ENCODE measurements at regions not wholly inside any gene's neighbourhood (a gene's known extent, or its start where the extent isn't known, plus 50 kb on each side); places are given as distances from the start of the nearest gene placed in this dataset.
"Not testable (repeated sequence)": the region's sequence is repeated elsewhere in the genome, so short reads cannot be mapped to it uniquely, and the experiment has no call there.

GRCh38 chr14:83893447-83893846 lies 1636.5 kb upstream of the FLRT2 start:
- no peak for DNase-seq

DNA sequence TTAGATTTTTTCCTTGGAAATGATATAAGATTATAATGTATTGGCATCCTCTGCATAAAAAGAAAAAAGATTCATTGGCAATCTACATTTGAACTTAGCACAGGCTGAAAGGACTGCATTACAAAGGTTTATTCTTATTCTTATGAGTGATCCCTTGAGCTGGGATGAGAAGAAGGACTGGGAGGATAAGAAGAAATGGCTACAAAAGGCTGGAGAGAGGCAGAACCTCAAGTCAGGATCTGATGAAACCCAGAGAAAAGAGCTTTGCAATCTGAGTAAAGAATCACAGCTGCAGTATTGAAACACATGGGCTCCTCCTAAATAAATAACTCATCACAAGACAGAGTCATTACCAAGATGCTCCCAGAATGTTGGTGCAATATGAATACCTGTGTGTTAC lies 1635.4 kb upstream of the FLRT2 start:
- no peak for DNase-seq

DNA sequence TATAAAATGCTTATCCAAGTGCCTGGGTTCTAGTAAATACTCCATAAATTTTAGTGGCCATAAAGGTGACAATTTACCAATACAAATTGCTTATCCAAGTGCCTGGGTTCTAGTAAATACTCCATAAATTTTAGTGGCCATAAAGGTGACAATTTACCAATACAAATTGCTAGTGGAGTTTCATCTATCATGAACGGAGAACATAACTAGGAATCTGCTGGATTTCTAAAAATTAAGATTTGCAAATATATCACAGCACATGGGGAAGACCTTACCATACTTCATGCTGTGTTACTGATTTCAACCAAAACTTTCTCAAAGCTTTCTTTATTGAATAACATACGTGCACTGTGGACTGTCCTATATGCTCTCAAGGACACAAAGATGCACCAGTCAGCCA lies 1631.4 kb upstream of the FLRT2 start:
- not testable (repeated sequence) for DNase-seq

DNA sequence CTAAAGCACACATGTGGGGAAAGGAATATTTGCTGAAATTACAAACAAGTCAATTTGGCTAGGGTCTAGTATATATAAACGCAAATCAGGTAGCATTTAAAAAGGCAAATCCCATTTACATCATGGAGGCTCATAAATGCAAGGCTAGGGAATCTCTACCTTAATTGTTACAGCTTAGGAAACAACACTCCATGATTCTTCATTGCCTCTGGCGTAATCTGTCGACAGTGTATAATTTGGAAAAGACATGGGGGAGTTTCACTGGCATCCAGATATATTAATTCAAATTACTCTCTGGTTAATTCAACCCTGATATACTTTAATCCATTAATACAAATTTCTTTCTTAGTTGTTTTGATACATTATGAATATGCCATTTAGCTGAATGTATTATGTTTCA lies 1630.2 kb upstream of the FLRT2 start:
- DNase-seq: no peak

GRCh38 chr14:83905157-83905556 lies 1624.8 kb upstream of the FLRT2 start:
- no peak for DNase-seq

GRCh38 chr14:83908419-83908818 lies 1621.5 kb upstream of the FLRT2 start:
- no peak for DNase-seq

- no peak for DNase-seq
Measured at GRCh38 chr14:83909507-83909906, 1620.4 kb upstream of the FLRT2 start.

- no peak for DNase-seq
Measured at GRCh38 chr14:83912032-83912642, 1617.8 kb upstream of the FLRT2 start.

DNA sequence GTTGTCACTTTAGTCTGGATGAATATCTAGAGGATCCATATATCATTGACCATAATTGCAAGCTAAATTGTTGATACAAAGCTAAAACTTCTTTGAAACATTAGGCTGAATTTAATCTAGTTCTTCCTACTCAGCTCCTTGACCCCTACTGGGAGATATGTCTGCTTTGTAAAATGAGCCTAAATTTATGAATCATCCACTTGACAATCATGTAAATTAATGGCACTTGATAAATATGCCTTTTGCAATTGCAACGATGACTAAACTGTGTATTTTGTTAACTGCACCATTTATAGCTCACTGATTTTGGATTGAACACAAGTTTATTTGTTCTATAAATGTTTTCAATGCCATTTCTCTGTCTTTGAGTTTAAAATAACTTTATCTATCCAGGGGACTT lies 1616.5 kb upstream of the FLRT2 start:
- DNase-seq: no peak

- DNase-seq: no peak
Measured at GRCh38 chr14:83918546-83918945, 1611.4 kb upstream of the FLRT2 start.

DNA sequence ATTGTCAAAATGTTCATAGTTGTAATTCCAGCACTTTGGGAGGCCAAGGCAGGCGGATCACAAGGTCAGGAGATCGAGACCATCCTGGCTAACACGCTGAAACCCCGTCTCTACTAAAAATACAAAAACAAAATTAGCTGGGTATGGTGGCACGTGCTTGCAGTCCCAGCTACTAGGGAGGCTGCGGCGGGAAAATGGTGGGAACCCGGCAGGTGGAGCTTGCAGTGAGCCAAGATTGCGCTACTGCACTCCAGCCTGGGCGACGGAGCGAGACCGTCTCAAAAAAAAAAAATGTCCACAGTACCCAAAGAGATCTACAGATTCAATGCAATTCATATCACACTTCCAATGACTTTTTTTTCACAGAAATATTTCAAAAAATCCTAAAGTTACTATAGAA lies 1610.3 kb upstream of the FLRT2 start:
- DNase-seq: not testable (repeated sequence)

DNA sequence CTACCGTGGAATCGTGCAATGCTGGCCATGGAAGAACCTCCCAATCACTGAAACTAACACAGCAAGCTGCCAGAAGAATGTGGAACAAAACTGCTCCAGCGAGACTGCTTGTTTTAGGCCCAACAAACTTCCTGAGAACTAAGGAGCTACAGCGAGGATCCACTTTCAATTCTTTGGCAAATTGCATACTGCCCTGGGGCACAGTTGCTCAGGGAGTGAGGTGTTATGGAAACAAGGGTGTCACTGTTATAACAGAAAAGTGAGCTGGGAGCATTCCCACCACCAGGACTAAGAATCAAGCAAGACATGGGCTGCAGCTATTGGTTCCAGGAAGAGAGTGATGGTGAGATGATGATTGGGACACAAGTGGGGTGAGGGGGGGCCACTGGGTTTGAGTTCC lies 1606.1 kb upstream of the FLRT2 start:
- no peak for DNase-seq

DNA sequence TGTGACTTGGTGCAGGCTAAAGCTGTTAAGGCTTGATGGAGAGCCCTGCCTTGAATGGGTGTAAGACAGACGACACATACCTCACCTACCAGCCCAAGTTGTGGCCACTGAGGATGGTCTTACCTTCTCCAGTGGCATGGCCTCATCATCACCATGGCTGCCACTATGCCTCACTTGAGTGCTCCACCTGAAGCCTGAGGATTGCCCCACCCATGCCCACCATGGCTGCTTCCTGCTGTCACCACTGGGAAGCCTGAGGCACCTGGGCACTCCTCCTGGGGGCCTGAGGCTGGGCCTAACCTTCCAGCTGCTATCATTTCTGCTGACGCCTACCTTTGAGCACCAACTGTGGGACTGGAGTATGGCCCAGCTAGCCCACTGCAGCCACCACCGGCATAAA lies 1605.7 kb upstream of the FLRT2 start:
- no peak for DNase-seq

GRCh38 chr14:83940253-83940652 lies 1589.7 kb upstream of the FLRT2 start:
- DNase-seq: no peak

GRCh38 chr14:83958359-83958758 lies 1571.6 kb upstream of the FLRT2 start:
- DNase-seq: no peak

- no peak for DNase-seq
Measured at GRCh38 chr14:83960832-83961512, 1569.0 kb upstream of the FLRT2 start.

- no peak for DNase-seq
Measured at GRCh38 chr14:83969998-83970397, 1559.9 kb upstream of the FLRT2 start.

DNA sequence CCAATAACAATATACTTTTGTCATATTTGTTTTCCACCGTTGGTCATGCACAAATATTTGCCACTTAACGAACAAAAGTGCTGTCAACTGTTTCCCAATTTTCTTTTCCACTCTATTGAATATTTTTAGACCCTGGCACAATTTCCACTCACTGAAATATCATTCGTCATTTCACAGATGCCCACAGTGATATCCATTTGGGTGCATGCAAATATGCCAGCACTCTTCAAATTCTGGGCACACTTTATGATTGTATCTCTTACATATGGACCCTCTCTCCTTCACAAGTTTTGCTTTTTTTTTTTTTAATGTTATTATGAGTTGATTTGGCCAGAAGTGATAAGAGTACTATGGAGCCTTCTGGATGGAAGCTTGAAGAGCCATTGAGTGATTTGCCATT lies 1557.3 kb upstream of the FLRT2 start:
- DNase-seq: no peak

DNA sequence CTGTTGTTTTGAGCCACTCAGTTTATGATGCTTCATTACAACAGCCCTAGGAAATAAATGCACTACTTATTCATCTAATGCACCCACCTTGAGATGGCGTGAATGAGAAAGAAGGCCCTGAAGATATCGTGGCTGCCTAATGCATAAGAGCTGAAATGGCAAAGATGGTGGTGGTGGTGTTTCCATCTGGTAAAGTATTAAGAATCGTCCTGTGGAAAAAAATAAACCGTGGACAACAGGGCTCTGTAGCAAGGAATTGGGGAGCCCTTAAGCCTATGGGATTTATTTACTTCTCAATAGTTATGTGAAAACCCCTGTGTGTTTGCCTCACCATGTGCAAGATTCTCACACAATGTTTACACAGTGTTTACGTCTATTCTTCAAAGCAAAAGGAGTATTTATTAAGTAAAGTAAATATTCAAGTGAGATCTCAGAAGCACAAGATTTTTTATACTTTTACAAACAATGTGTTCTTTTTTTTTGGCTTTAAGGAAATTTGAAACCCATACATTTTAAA lies 1555.2 kb upstream of the FLRT2 start:
- DNase-seq: no peak

- no peak for DNase-seq
Measured at GRCh38 chr14:83975435-83975834, 1554.5 kb upstream of the FLRT2 start.

DNA sequence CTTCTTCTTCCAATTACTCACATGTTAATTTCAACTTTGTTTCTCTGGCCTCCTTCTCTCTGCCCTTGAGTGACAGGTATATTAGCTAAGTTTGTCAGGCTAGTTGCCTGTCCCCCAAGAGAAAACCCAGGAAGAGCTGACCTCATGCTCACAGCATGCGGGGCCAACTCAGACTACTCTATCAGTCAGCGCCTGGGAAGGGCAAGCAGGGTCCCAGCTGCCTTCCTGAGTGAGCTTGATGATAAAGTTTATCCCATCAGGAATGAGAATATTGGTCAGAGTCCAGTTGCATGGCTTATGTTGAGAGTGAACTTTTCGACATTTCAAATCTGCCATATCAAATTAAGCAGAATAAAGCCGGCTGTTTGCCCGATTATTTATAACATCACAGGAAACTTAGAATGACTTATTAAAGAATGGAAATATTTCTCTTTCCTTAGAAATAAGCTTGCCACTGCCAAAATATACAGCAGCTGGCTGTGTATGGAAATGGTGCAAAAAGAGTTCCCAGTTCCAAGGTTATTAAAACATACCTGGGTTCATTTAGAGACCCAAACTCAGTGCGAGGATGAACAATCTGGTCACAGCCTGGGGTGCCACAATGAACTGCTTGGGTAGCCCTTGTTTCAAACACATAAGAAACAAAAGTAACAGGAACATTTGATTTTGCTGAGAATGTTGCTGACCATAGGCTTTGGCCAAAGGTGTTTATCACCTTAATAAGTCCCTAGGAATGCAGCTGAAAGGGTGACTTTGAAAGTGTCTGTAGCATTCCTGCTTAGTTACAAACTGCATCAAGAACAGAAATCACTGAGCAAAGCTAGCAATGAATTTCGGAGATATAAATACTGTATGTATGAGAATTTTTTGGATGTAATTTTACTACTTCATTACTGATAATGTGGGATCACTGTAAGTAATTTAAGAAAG lies 1553.8 kb upstream of the FLRT2 start:
- DNase-seq: no peak

DNA sequence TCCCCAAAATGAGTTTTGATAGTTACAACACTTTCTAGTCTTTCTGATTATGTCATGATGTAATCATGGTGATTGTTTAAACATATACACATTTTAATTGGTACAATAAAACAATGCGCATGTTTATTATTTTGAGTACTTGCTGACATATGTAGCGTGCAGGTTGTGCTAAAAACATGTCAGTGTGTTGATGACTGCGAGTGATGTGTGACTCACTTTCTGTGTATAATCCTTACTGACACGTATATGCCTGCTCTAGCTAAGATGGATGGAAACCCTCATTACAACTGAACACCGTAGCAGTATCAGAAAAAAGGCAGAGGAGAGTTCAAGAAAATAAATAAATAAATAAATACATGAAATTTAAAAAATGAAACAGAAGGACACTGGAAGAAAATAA lies 1552.4 kb upstream of the FLRT2 start:
- DNase-seq: no peak

- not testable (repeated sequence) for DNase-seq
Measured at GRCh38 chr14:83981676-83982258, 1548.2 kb upstream of the FLRT2 start.

Measured in stimulated activated CD4-positive, alpha-beta T cell treated with anti-CD3 and anti-CD28 coated beads, Interleukin-4, amount 100 ng/mL, for 1 hour (primary cell).